Adrenal gland (tissue), 9 donors: ENCODE measurements at regions not wholly inside any gene's neighbourhood (a gene's known extent, or its start where the extent isn't known, plus 50 kb on each side); places are given as distances from the start of the nearest gene placed in this dataset.

Experiments used
- DNase-seq, 7 donors: peaks; one replicate each; pipeline ENCODE4 v3.0.0-alpha.2; 2019 to 2020
- H3K27ac ChIP-seq, 5 donors: fragments of 200-600 bp; sonication (generic) in 4 of 5; 1 replicate in 3 of 5; 2 replicates in 2 of 5; pipeline versions ENCODE4 v1.5.1 to v1.8.0; 2016 to 2020; ENCODE audit warnings: mild to moderate bottlenecking in 1 of 5
- H3K27me3 ChIP-seq: fragments of 200-600 bp; 2 replicates; pipeline ENCODE4 v1.8.0; 2021
- H3K36me3 ChIP-seq, 2 donors: fragments of 200-600 bp; replicated peaks in 1 of 2; 1 replicate in 1 of 2; 2 replicates in 1 of 2; pipeline versions ENCODE4 v1.5.1 to v1.8.0; 2018 to 2022
- H3K4me1 ChIP-seq, 2 donors: fragments of 200-600 bp; replicated peaks in 1 of 2; 1 replicate in 1 of 2; 2 replicates in 1 of 2; pipeline versions ENCODE4 v1.5.1 to v1.8.0; 2018 to 2021
- H3K4me3 ChIP-seq, 4 donors: fragments of 200-600 bp; sonication (generic) in 3 of 4; one replicate each; pipeline ENCODE4 v1.5.1; 2016 to 2018
- H3K9me3 ChIP-seq, 3 donors: fragments of 200-600 bp; sonication (generic) in 1 of 3; replicated peaks in 1 of 3; 1 replicate in 2 of 3; 2 replicates in 1 of 3; pipeline versions ENCODE4 v1.5.1 to v1.8.0; 2016 to 2021
- CTCF ChIP-seq, 6 experiments: fragments of 450-650 bp in 4 of 6; fragments of 200-600 bp in 2 of 6; sonication (generic) in 1 of 6; IDR thresholded peaks; 1 replicate in 5 of 6; 2 replicates in 1 of 6; pipeline versions ENCODE4 v1.5.1 to v1.8.0; 2016 to 2021; ENCODE audit warnings: antibody characterized with exemption in 6 of 6, mild to moderate bottlenecking in 2 of 6, moderate library complexity in 1 of 6
- POLR2A ChIP-seq, 2 donors: fragments of 450-650 bp; IDR thresholded peaks; one replicate each; pipeline ENCODE4 v1.6.1; 2017; ENCODE audit warnings: antibody characterized with exemption in 2 of 2, mild to moderate bottlenecking in 2 of 2, moderate library complexity in 1 of 2
- WGBS, 4 donors: extraction: QIAGEN DNeasy Blood & Tissue Kit in 2 of 4; methylation state at CpG; one replicate each; pipeline versions ENCODE4 v1.1.5 to v1.1.7; 2013 to 2017; 5-methylcytosine and 5-hydroxymethylcytosine counted together
- intact Hi-C, 2 donors: fragments of 100-400 bp; cut with DNase I; formaldehyde crosslinking; loops; one replicate each; pipeline versions ENCODE4 v1.14.1 to v1.15.0; 2022 to 2023
- donor health status: healthy with polysubstance abuse.
- donor health status: Bipolar disorder and iron deficiency.
- donor health status: DM: yes; HTN: yes; CAD: no.
- donor health status: DM: no; HTN: no; CAD: no.
- donor health status: DM: no; HTN: no; CAD: no.

GRCh38 chr14:38730420-38730819 lies 372.6 kb downstream of the SEC23A start:
- no peak for TF ChIP-seq POLR2A (IDR thresholded peaks at IDR 0.05)
- no peak for TF ChIP-seq CTCF (IDR thresholded peaks at IDR 0.05)
- no peak overlapping the region for H3K4me3 ChIP-seq
- no peaks in the 10 kb centered on the region for H3K27me3 ChIP-seq
- H3K4me1 ChIP-seq = no peaks in the 10 kb centered on the region
- DNase-seq = no peak
- no peak overlapping the region for H3K27ac ChIP-seq
- intact Hi-C loops = no loop called here
- H3K36me3 ChIP-seq = no peaks in the 10 kb centered on the region
- H3K9me3 ChIP-seq = no peaks in the 10 kb centered on the region
- WGBS, 4 donors = 61 to 70% (median 66%) methylated on average over 3 of the region's 3 CpGs

- Histone ChIP-seq H3K27me3 (no peaks in the 10 kb centered on the region), H3K36me3 (no peaks in the 10 kb centered on the region), H3K4me1 (no peaks in the 10 kb centered on the region), H3K4me3 (no peak overlapping the region), H3K9me3 (no peaks in the 10 kb centered on the region), H3K27ac (no peak overlapping the region)
- intact Hi-C loops = loop anchor here in 1 of 2 donors (10.0 kb wide), 1 partner anchor 287 kb away; no protein-coding TSS in a partner anchor
- DNase-seq = no peak
- 69 to 91% (median 82%) methylated on average over 11 to 12 of the region's 12 CpGs for WGBS, 4 donors
- TF ChIP-seq POLR2A (IDR thresholded peaks at IDR 0.05) (no peak), CTCF (IDR thresholded peaks at IDR 0.05) (no peak)
Observed at GRCh38 chr14:38727731-38728130, 375.3 kb downstream of the SEC23A start.

GRCh38 chr14:38724621-38725020 lies 378.4 kb downstream of the SEC23A start:
- Histone ChIP-seq H3K4me3 (no peak overlapping the region), H3K27me3 (no peaks in the 10 kb centered on the region), H3K27ac (no peak overlapping the region), H3K36me3 (no peaks in the 10 kb centered on the region), H3K9me3 (no peaks in the 10 kb centered on the region), H3K4me1 (no peaks in the 10 kb centered on the region)
- DNase-seq = no peak
- 63 to 82% (median 71%) methylated on average over 3 of the region's 3 CpGs for WGBS, 4 donors
- intact Hi-C loops = loop anchor here (5.0 to 10.0 kb wide), 3 partner anchors 143 to 293 kb away; no protein-coding TSS in a partner anchor
- no peak for TF ChIP-seq CTCF (IDR thresholded peaks at IDR 0.05)
- TF ChIP-seq POLR2A (IDR thresholded peaks at IDR 0.05) = no peak

- 61 to 66% (median 63%) methylated on average over 5 of the region's 5 CpGs for WGBS, 4 donors
- Histone ChIP-seq H3K4me1 (no peaks in the 10 kb centered on the region), H3K27ac (no peak overlapping the region), H3K4me3 (no peak overlapping the region), H3K36me3 (no peaks in the 10 kb centered on the region), H3K9me3 (no peaks in the 10 kb centered on the region), H3K27me3 (no peaks in the 10 kb centered on the region)
- no peak for DNase-seq
- TF ChIP-seq POLR2A (IDR thresholded peaks at IDR 0.05) = no peak
- no peak for TF ChIP-seq CTCF (IDR thresholded peaks at IDR 0.05)
- intact Hi-C loops = loop anchor here (5.0 to 10.0 kb wide), 3 partner anchors 143 to 293 kb away; no protein-coding TSS in a partner anchor
Observed at GRCh38 chr14:38723959-38724358, 379.1 kb downstream of the SEC23A start.
